H1 (cell line): ENCODE measurements at regions not wholly inside any gene's neighbourhood (a gene's known extent, or its start where the extent isn't known, plus 50 kb on each side); places are given as distances from the start of the nearest gene placed in this dataset.
A peak's percentile ranks its signal among the peaks of the same experiment; 100 is the strongest.

Source experiments
- CTCF ChIA-PET: fragments of 300-600 bp; sonication (Branson Sonifier 250); formaldehyde crosslinking; loops from one replicate; lab custom pipeline; 2021; ENCODE audit not compliant: partially characterized antibody; lab: Charles Lee
- POLR2A ChIA-PET: fragments of 300-600 bp; sonication (Branson Sonifier 250); formaldehyde crosslinking; loops from one replicate; lab custom pipeline; 2021; ENCODE audit warnings: inconsistent platforms; ENCODE audit not compliant: partially characterized antibody; lab: Charles Lee
- DNase-seq, 2 experiments: peaks; one replicate each; pipeline versions ENCODE4 v3.0.0 to v3.0.0-alpha.2; 2010 to 2022; ENCODE audit warnings: low spot score in 2 of 2, low read depth in 1 of 2, mixed read lengths in 1 of 2
- FAIRE-seq: peaks from 2 replicates; lab custom pipeline; 2011; peaks lifted over from hg19 to GRCh38; lab: Jason Lieb, UNC
- H2AFZ ChIP-seq: 2 replicates; pipeline ENCODE4 v1.8.1; 2012; ENCODE audit warnings: low read length, inconsistent platforms
- H2AK5ac ChIP-seq: 2 replicates; pipeline ENCODE4 v1.6.1; 2013; ENCODE audit warnings: low read depth, low read length
- H2BK120ac ChIP-seq: replicated peaks from 2 replicates; pipeline ENCODE3; 2013; ENCODE audit warnings: low read depth, low read length, inconsistent platforms
- H2BK12ac ChIP-seq: 2 replicates; pipeline ENCODE4 v1.6.1; 2013; ENCODE audit warnings: low read depth, low read length
- H2BK15ac ChIP-seq: 2 replicates; pipeline ENCODE4 v1.6.1; 2013; ENCODE audit warnings: low read length
- H2BK20ac ChIP-seq: 2 replicates; pipeline ENCODE4 v1.6.1; 2013; ENCODE audit warnings: low read length
- H2BK5ac ChIP-seq: 2 replicates; pipeline ENCODE4 v1.6.1; 2013; ENCODE audit warnings: low read depth, low read length
- H3K14ac ChIP-seq: 2 replicates; pipeline ENCODE4 v1.6.1; 2013; ENCODE audit warnings: inconsistent platforms; ENCODE audit not compliant: insufficient read length
- H3K18ac ChIP-seq: 2 replicates; pipeline ENCODE4 v1.6.1; 2013; ENCODE audit warnings: low read length; ENCODE audit errors: extremely low read depth
- H3K23ac ChIP-seq: 2 replicates; pipeline ENCODE4 v1.6.1; 2013; ENCODE audit warnings: inconsistent platforms; ENCODE audit not compliant: insufficient read length
- H3K23me2 ChIP-seq: 2 replicates; pipeline ENCODE4 v1.6.1; 2013; ENCODE audit warnings: low read depth, low read length
- H3K27ac ChIP-seq: 2 replicates; pipeline ENCODE4 v1.6.1; 2011; ENCODE audit warnings: low read depth, low read length, inconsistent platforms
- H3K27me3 ChIP-seq, 4 experiments: replicated peaks in 1 of 4; 1 replicate in 1 of 4; 2 replicates in 3 of 4; pipeline versions ENCODE4 v1.6.1 to v1.8.1; 2011 to 2013; ENCODE audit warnings: low read length in 3 of 4, mild to moderate bottlenecking in 3 of 4, inconsistent platforms in 2 of 4, mixed read lengths in 2 of 4, moderate library complexity in 1 of 4; ENCODE audit not compliant: control insufficient read depth in 3 of 4, insufficient read depth in 3 of 4; ENCODE audit errors: extremely low read depth in 1 of 4
- H3K36me3 ChIP-seq, 4 experiments: 2 replicates each; pipeline versions ENCODE4 v1.6.1 to v1.8.1; 2011 to 2013; ENCODE audit warnings: mild to moderate bottlenecking in 4 of 4, low read length in 3 of 4, moderate library complexity in 2 of 4, control low read depth in 1 of 4, inconsistent platforms in 1 of 4; ENCODE audit not compliant: insufficient read depth in 4 of 4, control insufficient read depth in 2 of 4
- H3K4ac ChIP-seq: replicated peaks from 2 replicates; pipeline ENCODE3; 2013; ENCODE audit warnings: low read length, low read depth, mixed read lengths, inconsistent platforms; ENCODE audit not compliant: insufficient read length
- H3K4me1 ChIP-seq, 4 experiments: replicated peaks in 1 of 4; 1 replicate in 1 of 4; 2 replicates in 3 of 4; pipeline versions ENCODE4 v1.6.1 to v1.8.1; 2011 to 2013; ENCODE audit warnings: low read length in 3 of 4, inconsistent platforms in 2 of 4, mixed read lengths in 1 of 4; ENCODE audit not compliant: insufficient read depth in 4 of 4, control insufficient read depth in 3 of 4
- H3K4me2 ChIP-seq, 2 experiments: 2 replicates each; pipeline versions ENCODE4 v1.6.1 to v1.8.1; 2011 to 2013; ENCODE audit warnings: low read depth in 2 of 2, low read length in 2 of 2, control low read depth in 1 of 2, inconsistent platforms in 1 of 2, mild to moderate bottlenecking in 1 of 2; ENCODE audit not compliant: insufficient read depth in 1 of 2
- H3K4me3 ChIP-seq, 4 experiments: fragments of 200-600, 300-600 bp in 1 of 4; sonication (generic), shearing (Covaris generic), sonication (Bioruptor Twin) in 1 of 4; 2 replicates each; pipeline versions ENCODE4 v1.5.1 to v1.8.1; 2011 to 2016; ENCODE audit warnings: low read length in 4 of 4, low read depth in 3 of 4, control low read depth in 2 of 4, inconsistent platforms in 2 of 4, mild to moderate bottlenecking in 2 of 4, mixed read lengths in 1 of 4, moderate library complexity in 1 of 4; ENCODE audit not compliant: insufficient read depth in 2 of 4; ENCODE audit errors: extremely low read depth in 1 of 4
- H3K56ac ChIP-seq: replicated peaks from 2 replicates; pipeline ENCODE3; 2013; ENCODE audit warnings: low read depth, mild to moderate bottlenecking, mixed read lengths, low read length, inconsistent platforms; ENCODE audit not compliant: insufficient read length
- H3K79me1 ChIP-seq: 2 replicates; pipeline ENCODE4 v1.6.1; 2013; ENCODE audit warnings: low read depth, low read length, control low read depth
- H3K79me2 ChIP-seq, 2 experiments: 2 replicates each; pipeline versions ENCODE4 v1.6.1 to v1.8.1; 2012 to 2013; ENCODE audit warnings: low read length in 2 of 2, mild to moderate bottlenecking in 2 of 2, inconsistent platforms in 1 of 2; ENCODE audit not compliant: insufficient read depth in 2 of 2, control insufficient read depth in 1 of 2
- H3K9ac ChIP-seq, 4 experiments: replicated peaks in 1 of 4; 1 replicate in 1 of 4; 2 replicates in 3 of 4; pipeline versions ENCODE4 v1.6.1 to v1.8.1; 2011 to 2013; ENCODE audit warnings: low read depth in 3 of 4, low read length in 3 of 4, control low read depth in 2 of 4, mild to moderate bottlenecking in 2 of 4, moderate library complexity in 2 of 4, inconsistent platforms in 1 of 4; ENCODE audit errors: extremely low read depth in 1 of 4
- H3K9me3 ChIP-seq, 2 experiments: 2 replicates each; pipeline versions ENCODE4 v1.6.1 to v1.8.1; 2012 to 2013; ENCODE audit warnings: mild to moderate bottlenecking in 2 of 2, moderate library complexity in 2 of 2, control low read depth in 1 of 2, inconsistent platforms in 1 of 2, low read depth in 1 of 2, low read length in 1 of 2, mixed read lengths in 1 of 2; ENCODE audit not compliant: insufficient read depth in 2 of 2
- H4K20me1 ChIP-seq, 2 experiments: replicated peaks in 1 of 2; 2 replicates each; pipeline versions ENCODE3 to v1.8.1; 2011 to 2013; ENCODE audit warnings: inconsistent platforms in 2 of 2, low read length in 2 of 2, mild to moderate bottlenecking in 1 of 2; ENCODE audit not compliant: insufficient read depth in 2 of 2, control insufficient read depth in 1 of 2
- H4K5ac ChIP-seq: 2 replicates; pipeline ENCODE4 v1.6.1; 2013; ENCODE audit warnings: low read length, low read depth, mixed read lengths, inconsistent platforms; ENCODE audit not compliant: insufficient read length
- H4K8ac ChIP-seq: 2 replicates; pipeline ENCODE4 v1.8.0; 2013; ENCODE audit warnings: mild to moderate bottlenecking, moderate library complexity, low read length, inconsistent platforms; ENCODE audit not compliant: insufficient read depth; ENCODE audit errors: extremely low read depth
- H4K91ac ChIP-seq: replicated peaks from 2 replicates; pipeline ENCODE3; 2013; ENCODE audit warnings: low read length, mixed read lengths, inconsistent platforms; ENCODE audit not compliant: insufficient read length
- CHD2 ChIP-seq: IDR thresholded peaks from 2 replicates; pipeline ENCODE4 v1.6.1; 2012; ENCODE audit warnings: low read length, improper control_type of control experiment
- CTBP2 ChIP-seq: IDR thresholded peaks from 2 replicates; pipeline ENCODE4 v1.7.0; 2011; ENCODE audit warnings: borderline replicate concordance, mild to moderate bottlenecking, moderate library complexity, mixed read lengths, low read length; ENCODE audit not compliant: insufficient read depth, insufficient read length
- E2F6 ChIP-seq: IDR thresholded peaks from 2 replicates; pipeline ENCODE4 v1.6.1; 2012; ENCODE audit warnings: inconsistent platforms
- EGR1 ChIP-seq: IDR thresholded peaks from 2 replicates; pipeline ENCODE4 v1.6.1; 2011; ENCODE audit warnings: low read depth, low read length, borderline replicate concordance
- GABPA ChIP-seq: IDR thresholded peaks from 2 replicates; pipeline ENCODE4 v1.6.1; 2011; ENCODE audit warnings: mild to moderate bottlenecking, low read length, moderate library complexity, borderline replicate concordance; ENCODE audit not compliant: insufficient read depth
- HDAC2 ChIP-seq, 2 experiments: fragments of 300-600 bp in 1 of 2; sonication (generic) in 1 of 2; IDR thresholded peaks; 2 replicates each; pipeline ENCODE4 v1.6.1; 2011 to 2012; ENCODE audit warnings: low read depth in 2 of 2, low read length in 2 of 2, mild to moderate bottlenecking in 2 of 2, moderate library complexity in 2 of 2, borderline replicate concordance in 1 of 2, inconsistent platforms in 1 of 2
- JUN ChIP-seq: IDR thresholded peaks from 2 replicates; pipeline ENCODE4 v1.6.1; 2011; ENCODE audit warnings: low read depth, mild to moderate bottlenecking, improper control_type of control experiment, low read length
- KDM1A ChIP-seq: fragments of 200-600, 300-600 bp; sonication (generic); IDR thresholded peaks from 2 replicates; pipeline ENCODE4 v1.7.1; 2016; ENCODE audit warnings: mild to moderate bottlenecking, low read length, borderline replicate concordance
- NANOG ChIP-seq: IDR thresholded peaks from 2 replicates; pipeline ENCODE4 v1.6.1; 2011; ENCODE audit warnings: low read length, low read depth, mild to moderate bottlenecking, inconsistent platforms; ENCODE audit not compliant: insufficient read depth, poor library complexity, severe bottlenecking
- WGBS, 2 experiments: shearing (Covaris generic) in 1 of 2; methylation state at CpG; one replicate each; pipeline versions ENCODE4 v1.1.6 to v1.1.7; 2013 to 2015; ENCODE audit warnings: low lambda C conversion rate in 2 of 2, mixed read lengths in 2 of 2, inconsistent platforms in 1 of 2, low coverage in 1 of 2, missing lambda C conversion rate in 1 of 2; ENCODE audit not compliant: insufficient replicate concordance in 2 of 2, insufficient coverage in 1 of 2, insufficient read length in 1 of 2; ENCODE audit errors: extremely low coverage in 1 of 2, missing lambda C conversion rate in 1 of 2; 5-methylcytosine and 5-hydroxymethylcytosine counted together

GRCh38 chr3:188003188-188004171 lies 150.5 kb upstream of the LPP start:
- ChIA-PET CTCF (interaction anchor here (1.3 kb wide), 1 partner anchor 263 kb away, joined by 6 read pairs; no protein-coding TSS in a partner anchor), POLR2A (no interaction called here)
- Histone ChIP-seq H3K4me1 (peaks cover 0 to 17% (median 3%) of the 10 kb centered on the region in 4 experiments; a peak in 4 of 7 replicates), H4K5ac (no peak overlapping the region), H3K14ac (no peak overlapping the region), H3K27me3 (no peaks in the 10 kb centered on the region), H2AK5ac (no peak overlapping the region), H4K91ac (no peak overlapping the region), H3K79me2 (no peaks in the 10 kb centered on the region), H3K4me2 (0 out of 4 replicates have a peak overlapping the region, but pooled peaks of 1 of the 2 experiments have one; percentile 18), H2BK12ac (peak overlapping the region; percentile 72; the same call in 1 of the 2 replicates), H3K23ac (no peak overlapping the region), H3K79me1 (no peaks in the 10 kb centered on the region), H3K4ac (no peak overlapping the region), H4K20me1 (no peaks in the 10 kb centered on the region), H2BK20ac (no peak overlapping the region), H4K8ac (no peak overlapping the region), H3K4me3 (no peak overlapping the region), H3K9me3 (no peaks in the 10 kb centered on the region), H3K27ac (no peak overlapping the region), H3K56ac (no peak overlapping the region), H3K36me3 (no peaks in the 10 kb centered on the region; a peak in 1 of 8 replicates), H2BK15ac (peak overlapping the region; percentile 50; the same call in 1 of the 2 replicates), H2BK120ac (no peak overlapping the region), H3K9ac (no peak overlapping the region), H2BK5ac (peak overlapping the region; percentile 36; the same call in 1 of the 2 replicates), H3K18ac (no peak overlapping the region), H3K23me2 (no peaks in the 10 kb centered on the region), H2AFZ (peak overlapping the region; percentile 63; the same call in 1 of the 2 replicates)
- FAIRE-seq (no peak), DNase-seq (no peak)
- WGBS, 2 experiments: 80% methylated on average over 9 of the region's 9 CpGs; no CpG with 5 or more reads in 1 of the 2 experiments
- TF ChIP-seq CTBP2 (no peak), HDAC2 (IDR thresholded peaks at IDR 0.05; ENCODE audit: borderline replicate concordance in 1 of 2, low read depth in 2 of 2, low read length in 2 of 2) (no peak), EGR1 (no peak), KDM1A (no peak), NANOG (no peak), CHD2 (no peak), GABPA (no peak), E2F6 (no peak), JUN (no peak)
